22Rv1 (cell line): ENCODE measurements at regions not wholly inside any gene's neighbourhood (a gene's known extent, or its start where the extent isn't known, plus 50 kb on each side); places are given as distances from the start of the nearest gene placed in this dataset.

Source experiments
- ZFX ChIP-seq: fragments of 450-650 bp; IDR thresholded peaks from 2 replicates; pipeline ENCODE4 v1.6.1; 2017; ENCODE audit warnings: antibody characterized with exemption, borderline replicate concordance
- TF ChIP-seq, protein P1 (sequence below): fragments of 450-650 bp; IDR thresholded peaks from 2 replicates; pipeline ENCODE4 v1.5.1; 2017; ENCODE audit warnings: mild to moderate bottlenecking

DNA sequence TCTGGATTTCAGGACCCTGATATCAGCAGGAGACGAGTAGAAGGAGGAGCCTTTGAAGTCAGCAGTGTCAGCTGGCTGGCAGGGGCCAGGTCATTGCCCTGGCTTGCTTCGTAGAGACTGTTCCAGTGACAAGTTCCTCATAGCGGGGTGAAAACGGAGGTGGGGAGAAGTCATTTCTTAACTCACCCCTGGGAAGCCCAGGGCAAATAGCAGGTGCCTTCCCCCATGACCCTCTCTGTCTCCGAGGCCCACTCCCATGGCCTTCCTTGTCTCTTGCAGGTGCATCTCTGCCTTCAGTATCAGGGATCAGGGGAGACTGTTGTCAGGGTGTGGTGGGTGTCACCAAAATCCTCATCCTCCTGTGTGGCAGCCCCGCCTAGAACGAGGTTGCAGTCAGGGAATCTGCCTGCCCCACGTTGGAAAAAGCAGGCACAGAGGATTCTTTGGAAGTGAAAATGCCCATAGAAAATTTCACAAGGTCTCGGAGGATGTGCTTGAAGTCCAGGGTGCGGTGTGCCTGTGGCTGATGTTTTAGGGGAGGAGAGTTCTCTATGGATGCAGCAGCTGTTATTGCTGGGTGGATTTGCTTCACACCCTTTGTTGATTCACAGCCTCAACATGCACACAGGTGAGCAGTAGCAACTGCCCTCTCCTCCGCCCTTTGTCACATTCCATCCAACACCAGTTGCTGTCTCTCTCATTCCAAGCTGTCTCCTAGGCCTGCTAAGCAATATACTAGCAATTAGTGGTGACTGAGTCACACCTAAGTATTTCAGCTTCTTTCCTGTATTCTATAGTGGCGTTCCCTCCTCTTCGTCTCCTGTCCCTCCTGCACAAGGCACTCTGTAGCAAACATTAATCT, 142.6 kb upstream of the FHL2 start:
- TF ChIP-seq, protein P1, sequence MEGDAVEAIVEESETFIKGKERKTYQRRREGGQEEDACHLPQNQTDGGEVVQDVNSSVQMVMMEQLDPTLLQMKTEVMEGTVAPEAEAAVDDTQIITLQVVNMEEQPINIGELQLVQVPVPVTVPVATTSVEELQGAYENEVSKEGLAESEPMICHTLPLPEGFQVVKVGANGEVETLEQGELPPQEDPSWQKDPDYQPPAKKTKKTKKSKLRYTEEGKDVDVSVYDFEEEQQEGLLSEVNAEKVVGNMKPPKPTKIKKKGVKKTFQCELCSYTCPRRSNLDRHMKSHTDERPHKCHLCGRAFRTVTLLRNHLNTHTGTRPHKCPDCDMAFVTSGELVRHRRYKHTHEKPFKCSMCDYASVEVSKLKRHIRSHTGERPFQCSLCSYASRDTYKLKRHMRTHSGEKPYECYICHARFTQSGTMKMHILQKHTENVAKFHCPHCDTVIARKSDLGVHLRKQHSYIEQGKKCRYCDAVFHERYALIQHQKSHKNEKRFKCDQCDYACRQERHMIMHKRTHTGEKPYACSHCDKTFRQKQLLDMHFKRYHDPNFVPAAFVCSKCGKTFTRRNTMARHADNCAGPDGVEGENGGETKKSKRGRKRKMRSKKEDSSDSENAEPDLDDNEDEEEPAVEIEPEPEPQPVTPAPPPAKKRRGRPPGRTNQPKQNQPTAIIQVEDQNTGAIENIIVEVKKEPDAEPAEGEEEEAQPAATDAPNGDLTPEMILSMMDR = no peak
- TF ChIP-seq ZFX = no peak
